B cell (primary cell): ENCODE measurements at regions not wholly inside any gene's neighbourhood (a gene's known extent, or its start where the extent isn't known, plus 50 kb on each side); places are given as distances from the start of the nearest gene placed in this dataset.

Experiments used
- ATAC-seq: fragments of 200-7000 bp; cut with Tn5 transposase; one replicate; pipeline ENCODE4 v1.10.0; 2021; ENCODE audit warnings: low read depth, mild to moderate bottlenecking, moderate number of reproducible peaks, moderate library complexity
- CTCF ChIA-PET: fragments of 350-600 bp; sonication (Branson Sonifier 250); formaldehyde crosslinking; loops from one replicate; lab custom pipeline; 2021; ENCODE audit warnings: antibody characterized with exemption, inconsistent platforms; lab: Charles Lee
- POLR2A ChIA-PET: fragments of 350-600 bp; sonication (Branson Sonifier 250); formaldehyde crosslinking; loops from one replicate; lab custom pipeline; 2021; ENCODE audit warnings: antibody characterized with exemption; lab: Charles Lee
- DNase-seq: peaks from one replicate; pipeline ENCODE4 v3.0.0; 2013
- H2AFZ ChIP-seq: 2 replicates; pipeline ENCODE4 v1.6.1; 2012; ENCODE audit warnings: mild to moderate bottlenecking, low read depth, low read length; ENCODE audit not compliant: insufficient read depth, poor library complexity, severe bottlenecking
- H3K27ac ChIP-seq, 2 donors: 1 replicate in 1 of 2; 2 replicates in 1 of 2; pipeline ENCODE4 v1.5.1; 2012 to 2013; ENCODE audit warnings: low read length in 2 of 2, mild to moderate bottlenecking in 2 of 2, moderate library complexity in 1 of 2
- H3K27me3 ChIP-seq, 4 experiments: fragments of 200-600 bp in 1 of 4; sonication (generic) in 1 of 4; replicated peaks in 1 of 4; 1 replicate in 2 of 4; 2 replicates in 2 of 4; pipeline versions ENCODE4 v1.6.1 to v1.7.0; 2013 to 2016; ENCODE audit warnings: low read length in 3 of 4, mild to moderate bottlenecking in 2 of 4, mixed read lengths in 1 of 4, moderate library complexity in 1 of 4; ENCODE audit not compliant: insufficient read depth in 4 of 4, control insufficient read depth in 3 of 4; ENCODE audit errors: control extremely low read depth in 1 of 4
- H3K36me3 ChIP-seq, 2 experiments: replicated peaks in 1 of 2; 1 replicate in 1 of 2; 2 replicates in 1 of 2; pipeline versions ENCODE4 v1.6.1 to v1.7.1; 2013; ENCODE audit warnings: low read length in 1 of 2; ENCODE audit not compliant: insufficient read depth in 2 of 2, control insufficient read depth in 1 of 2; ENCODE audit errors: control extremely low read depth in 1 of 2, extremely low read depth in 1 of 2
- H3K4me1 ChIP-seq, 2 donors: fragments of 200-600 bp in 1 of 2; sonication (generic) in 1 of 2; 1 replicate in 1 of 2; 2 replicates in 1 of 2; pipeline versions ENCODE4 v1.5.1 to v1.6.1; 2013 to 2017; ENCODE audit warnings: low read length in 2 of 2; ENCODE audit not compliant: control insufficient read depth in 2 of 2, insufficient read depth in 2 of 2
- H3K4me2 ChIP-seq: replicated peaks from 2 replicates; pipeline ENCODE3; 2012; ENCODE audit warnings: mild to moderate bottlenecking, low read depth, low read length; ENCODE audit not compliant: poor library complexity, severe bottlenecking
- H3K4me3 ChIP-seq, 5 experiments: fragments of 200-600 bp in 1 of 5; sonication (generic) in 1 of 5; 1 replicate in 3 of 5; 2 replicates in 2 of 5; pipeline versions ENCODE4 v1.5.1 to v1.7.0; 2011 to 2016; ENCODE audit warnings: low read length in 4 of 5, mild to moderate bottlenecking in 4 of 5, low read depth in 2 of 5, control low read depth in 1 of 5, moderate library complexity in 1 of 5; ENCODE audit not compliant: insufficient read depth in 1 of 5; ENCODE audit errors: control extremely low read depth in 1 of 5, extremely low read depth in 1 of 5
- H3K79me2 ChIP-seq: fragments of 200-600 bp; sonication (generic); one replicate; pipeline ENCODE4 v1.6.0; 2016; ENCODE audit warnings: low read length; ENCODE audit not compliant: control insufficient read depth, insufficient read depth
- H3K9ac ChIP-seq: fragments of 200-600 bp; sonication (generic); 2 replicates; pipeline ENCODE4 v1.6.1; 2017; ENCODE audit warnings: mild to moderate bottlenecking, low read length, moderate library complexity
- H3K9me3 ChIP-seq, 3 donors: one replicate each; pipeline versions ENCODE4 v1.6.1 to v1.7.1; 2013; ENCODE audit warnings: low read length in 2 of 3; ENCODE audit not compliant: control insufficient read depth in 2 of 3, insufficient read depth in 1 of 3; ENCODE audit errors: control extremely low read depth in 1 of 3
- H4K20me1 ChIP-seq: 2 replicates; pipeline ENCODE4 v1.6.0; 2012; ENCODE audit warnings: mild to moderate bottlenecking, low read length; ENCODE audit not compliant: insufficient read depth, control insufficient read depth, poor library complexity, severe bottlenecking
- H3K27ac Mint-ChIP-seq: one replicate; pipeline ENCODE4 v1.8.0; 2021; ENCODE audit warnings: mixed read lengths
- H3K27me3 Mint-ChIP-seq: one replicate; pipeline ENCODE4 v1.8.0; 2021; ENCODE audit warnings: mixed read lengths
- H3K4me1 Mint-ChIP-seq: one replicate; pipeline ENCODE4 v1.8.0; 2021; ENCODE audit warnings: mixed read lengths
- H3K4me3 Mint-ChIP-seq: one replicate; pipeline ENCODE4 v1.8.0; 2021; ENCODE audit warnings: mixed read lengths
- H3K9me3 Mint-ChIP-seq: one replicate; pipeline ENCODE4 v1.8.0; 2022; ENCODE audit warnings: mixed read lengths; ENCODE audit not compliant: insufficient read depth
- CTCF ChIP-seq: fragments of 200-600 bp; IDR thresholded peaks from one replicate; pipeline ENCODE4 v1.8.0; 2022; ENCODE audit warnings: antibody characterized with exemption, mild to moderate bottlenecking
- EZH2 ChIP-seq: IDR thresholded peaks from 2 replicates; pipeline ENCODE4 v1.6.1; 2012; ENCODE audit warnings: borderline replicate concordance, low read depth, mild to moderate bottlenecking, moderate library complexity, low read length; ENCODE audit not compliant: insufficient read depth, poor library complexity, severe bottlenecking
- WGBS: methylation state at CpG from one replicate; pipeline ENCODE4 v1.1.5; 2013; ENCODE audit warnings: missing lambda C conversion rate; ENCODE audit not compliant: insufficient coverage; 5-methylcytosine and 5-hydroxymethylcytosine counted together
- intact Hi-C: fragments of 100-400 bp; cut with micrococcal nuclease; formaldehyde crosslinking; loops from one replicate; pipeline ENCODE4 v1.10.0; 2022

GRCh38 chr11:45593992-45594391 is 71.4 kb downstream of the CHST1 start:
- 80% methylated on average over 1 of the region's 4 CpGs for WGBS
- Histone ChIP-seq H3K4me2 (no peak overlapping the region), H2AFZ (no peak overlapping the region), H4K20me1 (no peaks in the 10 kb centered on the region), H3K4me1 (no peaks in the 10 kb centered on the region), H3K9me3 (peaks cover 0 to 3% (median 0%) of the 10 kb centered on the region in 3 donors), H3K4me3 (no peak overlapping the region), H3K79me2 (no peaks in the 10 kb centered on the region), H3K27ac (no peak overlapping the region), H3K27me3 (peaks cover 0 to 11% (median 0%) of the 10 kb centered on the region in 4 experiments), H3K9ac (no peak overlapping the region), H3K36me3 (no peaks in the 10 kb centered on the region)
- no peak overlapping the region for H3K4me3 Mint-ChIP-seq
- ATAC-seq (no peak), DNase-seq (no peak)
- POLR2A ChIA-PET = no interaction called here
- peaks cover 15% of the 10 kb centered on the region for H3K27me3 Mint-ChIP-seq
- intact Hi-C loops = no loop called here
- CTCF ChIA-PET = no interaction called here
- H3K27ac Mint-ChIP-seq = no peak overlapping the region
- H3K9me3 Mint-ChIP-seq = no peaks in the 10 kb centered on the region
- no peak for TF ChIP-seq EZH2
- H3K4me1 Mint-ChIP-seq = no peaks in the 10 kb centered on the region

GRCh38 chr11:45592636-45593035 is 72.8 kb downstream of the CHST1 start:
- TF ChIP-seq CTCF = no peak
- no peak for TF ChIP-seq EZH2
- no peaks in the 10 kb centered on the region for H3K36me3 ChIP-seq
- no peak for DNase-seq
- no peak for ATAC-seq
- H2AFZ ChIP-seq = no peak overlapping the region
- H3K4me1 ChIP-seq = no peaks in the 10 kb centered on the region
- H3K27me3 ChIP-seq = peaks cover 0 to 9% (median 0%) of the 10 kb centered on the region in 4 experiments
- intact Hi-C loops = no loop called here
- Mint-ChIP-seq H3K4me3 (no peak overlapping the region), H3K27me3 (peaks cover 12% of the 10 kb centered on the region), H3K27ac (no peak overlapping the region), H3K4me1 (no peaks in the 10 kb centered on the region), H3K9me3 (no peaks in the 10 kb centered on the region)
- H3K27ac ChIP-seq = no peak overlapping the region
- CTCF ChIA-PET = no interaction called here
- H3K4me3 ChIP-seq = no peak overlapping the region
- H3K9me3 ChIP-seq = peaks cover 0 to 3% (median 0%) of the 10 kb centered on the region in 3 donors
- 88% methylated on average over 5 of the region's 6 CpGs for WGBS
- no peaks in the 10 kb centered on the region for H4K20me1 ChIP-seq
- H3K79me2 ChIP-seq = no peaks in the 10 kb centered on the region
- no peak overlapping the region for H3K4me2 ChIP-seq
- no peak overlapping the region for H3K9ac ChIP-seq
- POLR2A ChIA-PET = no interaction called here
